HG03460 (cell line): ENCODE measurements at regions not wholly inside any gene's neighbourhood (a gene's known extent, or its start where the extent isn't known, plus 50 kb on each side); places are given as distances from the start of the nearest gene placed in this dataset.

Experiments used
- ATAC-seq: cut with Tn5 transposase; IDR thresholded peaks from one replicate; pipeline ENCODE4 v1.9.1; 2021; ENCODE audit not compliant: unreplicated experiment

- ATAC-seq: no peak
These were observed 736.7 kb upstream of the DPPA4 start for GRCh38 chr3:110074095-110074494.

- no peak for ATAC-seq
These were observed 739.7 kb upstream of the DPPA4 start for GRCh38 chr3:110077093-110077492.

GRCh38 chr3:110093411-110093810 lies 756.1 kb upstream of the DPPA4 start:
- no peak for ATAC-seq

GRCh38 chr3:110093812-110094401 lies 756.6 kb upstream of the DPPA4 start:
- ATAC-seq: no peak

- ATAC-seq: no peak
These were observed 762.4 kb upstream of the DPPA4 start for GRCh38 chr3:110099711-110100110.

- ATAC-seq: no peak
These were observed 764.0 kb upstream of the DPPA4 start for GRCh38 chr3:110101361-110101760.

- ATAC-seq: no peak
These were observed 769.5 kb upstream of the DPPA4 start for GRCh38 chr3:110106805-110107204.

GRCh38 chr3:110123946-110124345 lies 786.6 kb upstream of the DPPA4 start:
- ATAC-seq: no peak

GRCh38 chr3:110126065-110126464 lies 788.7 kb upstream of the DPPA4 start:
- no peak for ATAC-seq

- no peak for ATAC-seq
These were observed 796.6 kb upstream of the DPPA4 start for GRCh38 chr3:110133971-110134370.

GRCh38 chr3:110139048-110139447 lies 801.7 kb upstream of the DPPA4 start:
- no peak for ATAC-seq

GRCh38 chr3:110139821-110140220 lies 802.5 kb upstream of the DPPA4 start:
- ATAC-seq: no peak

GRCh38 chr3:110149763-110150162 lies 812.4 kb upstream of the DPPA4 start:
- ATAC-seq: no peak

GRCh38 chr3:110157221-110157620 lies 819.9 kb upstream of the DPPA4 start:
- ATAC-seq: no peak

- no peak for ATAC-seq
These were observed 827.5 kb upstream of the DPPA4 start for GRCh38 chr3:110164632-110165369.

GRCh38 chr3:110165370-110165743 lies 828.0 kb upstream of the DPPA4 start:
- no peak for ATAC-seq

- ATAC-seq: no peak
These were observed 828.4 kb upstream of the DPPA4 start for GRCh38 chr3:110165753-110166152.

- no peak for ATAC-seq
These were observed 829.4 kb upstream of the DPPA4 start for GRCh38 chr3:110166791-110167190.

- no peak for ATAC-seq
These were observed 837.6 kb upstream of the DPPA4 start for GRCh38 chr3:110174908-110175307.

GRCh38 chr3:110178965-110179364 lies 841.6 kb upstream of the DPPA4 start:
- ATAC-seq: no peak

- no peak for ATAC-seq
These were observed 843.4 kb upstream of the DPPA4 start for GRCh38 chr3:110180733-110181132.

- no peak for ATAC-seq
These were observed 843.9 kb upstream of the DPPA4 start for GRCh38 chr3:110181226-110181625.

- no peak for ATAC-seq
These were observed 847.2 kb upstream of the DPPA4 start for GRCh38 chr3:110184536-110184935.
